HEK293T (cell line): ENCODE measurements at regions not wholly inside any gene's neighbourhood (a gene's known extent, or its start where the extent isn't known, plus 50 kb on each side); places are given as distances from the start of the nearest gene placed in this dataset.
"Not testable (repeated sequence)": the region's sequence is repeated elsewhere in the genome, so short reads cannot be mapped to it uniquely, and the experiment has no call there.

Source experiments
- ARNT ChIP-seq: fragments of 450-650 bp; IDR thresholded peaks from 2 replicates; pipeline ENCODE4 v1.6.1; 2017; ENCODE audit warnings: mild to moderate bottlenecking
- BHLHE40 ChIP-seq: fragments of 450-650 bp; IDR thresholded peaks from 2 replicates; pipeline ENCODE4 v1.6.1; 2016; ENCODE audit warnings: mild to moderate bottlenecking, moderate library complexity, borderline replicate concordance
- CTBP1 ChIP-seq: fragments of 450-650 bp; IDR thresholded peaks from 2 replicates; pipeline ENCODE4 v1.6.1; 2016; ENCODE audit warnings: borderline replicate concordance
- ELF4 ChIP-seq: fragments of 450-650 bp; IDR thresholded peaks from 2 replicates; pipeline ENCODE4 v1.6.1; 2017; ENCODE audit warnings: antibody characterized with exemption
- FOXK2 ChIP-seq: fragments of 450-650 bp; IDR thresholded peaks from 2 replicates; pipeline ENCODE4 v1.6.1; 2016; ENCODE audit warnings: mild to moderate bottlenecking
- FOXM1 ChIP-seq: fragments of 450-650 bp; IDR thresholded peaks from 2 replicates; pipeline ENCODE4 v1.6.1; 2017; ENCODE audit warnings: mild to moderate bottlenecking, borderline replicate concordance
- HDGF ChIP-seq: fragments of 450-650 bp; IDR thresholded peaks from 2 replicates; pipeline ENCODE4 v1.6.1; 2017; ENCODE audit warnings: antibody characterized with exemption, borderline replicate concordance
- L3MBTL2 ChIP-seq: fragments of 450-650 bp; conservative IDR thresholded peaks from 2 replicates; pipeline ENCODE4 v1.6.1; 2016; ENCODE audit warnings: mild to moderate bottlenecking
- LEF1 ChIP-seq: fragments of 450-650 bp; IDR thresholded peaks from 2 replicates; pipeline ENCODE4 v1.6.1; 2017; ENCODE audit warnings: mild to moderate bottlenecking, borderline replicate concordance
- NFRKB ChIP-seq: fragments of 450-650 bp; IDR thresholded peaks from 2 replicates; pipeline ENCODE4 v1.6.1; 2016; ENCODE audit warnings: mild to moderate bottlenecking, moderate library complexity
- SP1 ChIP-seq: fragments of 450-650 bp; IDR thresholded peaks from 2 replicates; pipeline ENCODE4 v1.6.1; 2017
- SUZ12 ChIP-seq: fragments of 450-650 bp; IDR thresholded peaks from 2 replicates; pipeline ENCODE4 v1.6.1; 2016; ENCODE audit warnings: mild to moderate bottlenecking
- TARDBP ChIP-seq: fragments of 450-650 bp; IDR thresholded peaks from 2 replicates; pipeline ENCODE4 v1.6.1; 2016
- ZNF384 ChIP-seq: fragments of 450-650 bp; IDR thresholded peaks from 2 replicates; pipeline ENCODE4 v1.6.1; 2016

GRCh38 chr15:30801140-30801895 lies 102.4 kb upstream of the FAN1 start:
- TF ChIP-seq SUZ12, ARNT, ELF4, NFRKB, HDGF, CTBP1, SP1, FOXM1, BHLHE40, ZNF384, FOXK2, LEF1, TARDBP, L3MBTL2: not testable (repeated sequence)
